Right forelimb (tissue), 1 donor: ENCODE measurements at regions not wholly inside any gene's neighbourhood (a gene's known extent, or its start where the extent isn't known, plus 50 kb on each side); places are given as distances from the start of the nearest gene placed in this dataset.

Experiments used
- DNase-seq: peaks from one replicate; pipeline ENCODE4 v3.0.0-alpha.2; 2018

GRCh38 chr10:123496996-123497660, 169.0 kb upstream of the GPR26 start:
- DNase-seq = no peak

- no peak for DNase-seq
Observed at GRCh38 chr10:123500110-123500509, 166.0 kb upstream of the GPR26 start.

GRCh38 chr10:123501148-123501547, 165.0 kb upstream of the GPR26 start:
- DNase-seq = no peak

GRCh38 chr10:123502983-123503382, 163.2 kb upstream of the GPR26 start:
- no peak for DNase-seq

GRCh38 chr10:123506455-123506854, 159.7 kb upstream of the GPR26 start:
- no peak for DNase-seq

GRCh38 chr10:123507298-123507697, 158.9 kb upstream of the GPR26 start:
- no peak for DNase-seq

GRCh38 chr10:123509338-123509737, 156.8 kb upstream of the GPR26 start:
- DNase-seq = no peak

- DNase-seq = no peak
Observed at GRCh38 chr10:123512901-123513775, 153.0 kb upstream of the GPR26 start.

- no peak for DNase-seq
Observed at GRCh38 chr10:123513870-123514269, 152.3 kb upstream of the GPR26 start.

- DNase-seq = no peak
Observed at GRCh38 chr10:123514996-123515395, 151.2 kb upstream of the GPR26 start.

- DNase-seq = no peak
Observed at GRCh38 chr10:123515661-123516060, 150.5 kb upstream of the GPR26 start.

GRCh38 chr10:123516291-123516690, 149.9 kb upstream of the GPR26 start:
- DNase-seq = no peak

GRCh38 chr10:123517426-123517825, 148.7 kb upstream of the GPR26 start:
- DNase-seq = no peak

- DNase-seq = no peak
Observed at GRCh38 chr10:123517901-123518300, 148.3 kb upstream of the GPR26 start.

GRCh38 chr10:123518765-123519164, 147.4 kb upstream of the GPR26 start:
- no peak for DNase-seq

GRCh38 chr10:123519861-123520260, 146.3 kb upstream of the GPR26 start:
- no peak for DNase-seq

- DNase-seq = no peak
Observed at GRCh38 chr10:123521076-123521475, 145.1 kb upstream of the GPR26 start.

GRCh38 chr10:123521556-123521955, 144.6 kb upstream of the GPR26 start:
- DNase-seq = no peak

GRCh38 chr10:123522702-123523312, 143.3 kb upstream of the GPR26 start:
- no peak for DNase-seq

GRCh38 chr10:123523833-123524232, 142.3 kb upstream of the GPR26 start:
- no peak for DNase-seq

- DNase-seq = no peak
Observed at GRCh38 chr10:123526356-123527064, 139.6 kb upstream of the GPR26 start.

GRCh38 chr10:123527151-123527550, 139.0 kb upstream of the GPR26 start:
- no peak for DNase-seq

- DNase-seq = no peak
Observed at GRCh38 chr10:123529146-123529760, 136.9 kb upstream of the GPR26 start.
